ENCODE measurements at regions not wholly inside any gene's neighbourhood (a gene's known extent, or its start where the extent isn't known, plus 50 kb on each side); places are given as distances from the start of the nearest gene placed in this dataset.
A peak's percentile ranks its signal among the peaks of the same experiment; 100 is the strongest.

- no peak for DNase-seq
These were observed 402.1 kb upstream of the CHD6 start for GRCh38 chr20:42020316-42020715.

GRCh38 chr20:42018979-42019378 lies 400.8 kb upstream of the CHD6 start:
- no peak for DNase-seq

GRCh38 chr20:42010090-42010489 lies 391.9 kb upstream of the CHD6 start:
- no peak for DNase-seq

GRCh38 chr20:42007251-42007650 lies 389.1 kb upstream of the CHD6 start:
- DNase-seq, result no peak

GRCh38 chr20:42005211-42005610 lies 387.0 kb upstream of the CHD6 start:
- no peak for DNase-seq

- DNase-seq, result no peak
These were observed 385.2 kb upstream of the CHD6 start for GRCh38 chr20:42003380-42003779.

GRCh38 chr20:41998539-41999341 lies 380.6 kb upstream of the CHD6 start:
- DNase-seq, result no peak

- no peak for DNase-seq
These were observed 378.8 kb upstream of the CHD6 start for GRCh38 chr20:41996951-41997350.

- DNase-seq, result no peak
These were observed 374.3 kb upstream of the CHD6 start for GRCh38 chr20:41992481-41992880.

- no peak for DNase-seq
These were observed 373.2 kb upstream of the CHD6 start for GRCh38 chr20:41991412-41991811.

- no peak for DNase-seq
These were observed 371.9 kb upstream of the CHD6 start for GRCh38 chr20:41989935-41990635.

- DNase-seq, result no peak
These were observed 371.0 kb upstream of the CHD6 start for GRCh38 chr20:41989039-41989679.

GRCh38 chr20:41984031-41984430 lies 365.9 kb upstream of the CHD6 start:
- DNase-seq, result no peak

GRCh38 chr20:41983159-41983558 lies 365.0 kb upstream of the CHD6 start:
- DNase-seq, result no peak

- no peak for DNase-seq
These were observed 363.6 kb upstream of the CHD6 start for GRCh38 chr20:41981746-41982145.

- no peak for DNase-seq
These were observed 360.7 kb upstream of the CHD6 start for GRCh38 chr20:41978875-41979274.

- no peak for DNase-seq
These were observed 360.1 kb upstream of the CHD6 start for GRCh38 chr20:41978246-41978790.

GRCh38 chr20:41969656-41970055 lies 351.5 kb upstream of the CHD6 start:
- no peak for DNase-seq

- no peak for DNase-seq
These were observed 342.0 kb upstream of the CHD6 start for GRCh38 chr20:41960166-41960565.

GRCh38 chr20:41958391-41958790 lies 340.2 kb upstream of the CHD6 start:
- DNase-seq, result no peak

GRCh38 chr20:41956338-41957074 lies 338.3 kb upstream of the CHD6 start:
- DNase-seq, result peak; percentile 2 to 11

- no peak for DNase-seq
These were observed 334.0 kb upstream of the CHD6 start for GRCh38 chr20:41952166-41952565.

GRCh38 chr20:41951615-41952014 lies 333.4 kb upstream of the CHD6 start:
- no peak for DNase-seq

Measured in Kasumi-1 (cell line).